ENCODE measurements at regions not wholly inside any gene's neighbourhood (a gene's known extent, or its start where the extent isn't known, plus 50 kb on each side); places are given as distances from the start of the nearest gene placed in this dataset.

DNA sequence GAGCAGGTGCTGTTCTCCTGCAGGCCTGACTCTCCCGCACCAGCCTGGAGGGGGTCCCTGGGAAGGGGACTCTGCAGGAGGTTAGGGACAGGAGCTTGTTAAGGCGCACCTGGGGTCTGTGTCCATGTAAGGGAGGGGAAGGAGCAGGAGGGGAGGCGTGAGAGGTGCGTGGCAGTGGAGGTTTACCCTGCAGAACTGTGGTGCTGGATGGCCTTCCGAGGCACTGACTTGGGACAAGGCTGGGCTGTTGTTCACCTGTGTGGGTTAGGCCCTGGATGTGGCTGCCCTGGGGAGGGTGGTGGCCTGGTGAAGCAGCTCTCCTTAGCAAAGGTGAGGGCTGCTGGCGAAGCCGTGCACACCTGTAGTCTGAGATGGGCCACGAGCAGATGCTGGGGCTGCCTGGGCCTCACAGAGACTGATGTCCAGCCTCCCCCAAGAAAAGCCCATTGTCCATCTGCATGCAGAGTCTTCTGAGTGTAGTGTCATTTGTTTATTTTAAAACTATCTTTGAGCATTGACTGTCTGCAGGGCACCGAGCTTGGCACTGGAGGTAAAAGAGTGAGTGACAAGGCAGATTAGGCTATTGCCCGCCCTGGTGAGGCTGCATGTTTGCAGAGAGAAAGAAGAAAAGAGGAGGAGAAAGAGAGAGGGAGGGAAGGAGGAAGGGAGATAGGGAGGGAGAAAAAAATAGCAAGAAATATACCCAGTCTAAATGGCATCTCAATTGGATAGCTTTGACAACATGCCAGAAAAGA is 225.3 kb downstream of the GLRX3 start:
- no peak overlapping the region for H3K27ac ChIP-seq
- no peaks in the 10 kb centered on the region for H3K4me1 ChIP-seq
- no peaks in the 10 kb centered on the region for H3K27me3 ChIP-seq
- H3K36me3 ChIP-seq, result no peaks in the 10 kb centered on the region
- no peak overlapping the region for H3K4me3 ChIP-seq
- H3K9me3 ChIP-seq, result no peaks in the 10 kb centered on the region
- DNase-seq, result no peak
- no peak for TF ChIP-seq POLR2A (IDR thresholded peaks at IDR 0.05)
- TF ChIP-seq, protein P1, sequence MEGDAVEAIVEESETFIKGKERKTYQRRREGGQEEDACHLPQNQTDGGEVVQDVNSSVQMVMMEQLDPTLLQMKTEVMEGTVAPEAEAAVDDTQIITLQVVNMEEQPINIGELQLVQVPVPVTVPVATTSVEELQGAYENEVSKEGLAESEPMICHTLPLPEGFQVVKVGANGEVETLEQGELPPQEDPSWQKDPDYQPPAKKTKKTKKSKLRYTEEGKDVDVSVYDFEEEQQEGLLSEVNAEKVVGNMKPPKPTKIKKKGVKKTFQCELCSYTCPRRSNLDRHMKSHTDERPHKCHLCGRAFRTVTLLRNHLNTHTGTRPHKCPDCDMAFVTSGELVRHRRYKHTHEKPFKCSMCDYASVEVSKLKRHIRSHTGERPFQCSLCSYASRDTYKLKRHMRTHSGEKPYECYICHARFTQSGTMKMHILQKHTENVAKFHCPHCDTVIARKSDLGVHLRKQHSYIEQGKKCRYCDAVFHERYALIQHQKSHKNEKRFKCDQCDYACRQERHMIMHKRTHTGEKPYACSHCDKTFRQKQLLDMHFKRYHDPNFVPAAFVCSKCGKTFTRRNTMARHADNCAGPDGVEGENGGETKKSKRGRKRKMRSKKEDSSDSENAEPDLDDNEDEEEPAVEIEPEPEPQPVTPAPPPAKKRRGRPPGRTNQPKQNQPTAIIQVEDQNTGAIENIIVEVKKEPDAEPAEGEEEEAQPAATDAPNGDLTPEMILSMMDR (IDR thresholded peaks at IDR 0.05), result no peak

DNA sequence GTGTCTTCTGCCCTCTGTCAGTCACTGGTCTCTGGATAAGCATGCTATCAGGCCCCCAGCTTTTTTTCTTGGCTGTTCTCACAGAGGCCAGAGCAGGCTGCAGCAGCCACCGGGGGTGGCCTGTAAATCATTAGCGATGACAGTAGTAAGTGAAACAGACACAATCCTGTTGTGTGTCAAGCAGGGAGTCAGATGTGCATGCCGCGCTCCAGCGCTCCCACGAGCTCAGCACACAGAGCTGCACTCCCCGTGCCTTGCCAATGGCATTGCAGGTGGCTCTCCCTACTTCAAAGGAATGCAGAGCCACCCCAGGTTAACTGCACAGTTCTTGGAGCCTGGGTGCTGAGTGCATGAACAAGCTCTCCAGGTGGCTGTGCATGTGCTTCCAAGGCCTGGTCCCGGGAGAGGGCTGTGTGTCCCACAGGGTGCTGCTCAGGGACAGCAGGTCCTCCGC is 226.1 kb downstream of the GLRX3 start:
- Histone ChIP-seq H3K27ac (no peak overlapping the region), H3K27me3 (no peaks in the 10 kb centered on the region), H3K4me3 (no peak overlapping the region), H3K4me1 (no peaks in the 10 kb centered on the region), H3K9me3 (no peaks in the 10 kb centered on the region), H3K36me3 (no peaks in the 10 kb centered on the region)
- no peak for DNase-seq
- TF ChIP-seq, protein P1 (IDR thresholded peaks at IDR 0.05), result no peak
- TF ChIP-seq POLR2A (IDR thresholded peaks at IDR 0.05), result no peak

DNA sequence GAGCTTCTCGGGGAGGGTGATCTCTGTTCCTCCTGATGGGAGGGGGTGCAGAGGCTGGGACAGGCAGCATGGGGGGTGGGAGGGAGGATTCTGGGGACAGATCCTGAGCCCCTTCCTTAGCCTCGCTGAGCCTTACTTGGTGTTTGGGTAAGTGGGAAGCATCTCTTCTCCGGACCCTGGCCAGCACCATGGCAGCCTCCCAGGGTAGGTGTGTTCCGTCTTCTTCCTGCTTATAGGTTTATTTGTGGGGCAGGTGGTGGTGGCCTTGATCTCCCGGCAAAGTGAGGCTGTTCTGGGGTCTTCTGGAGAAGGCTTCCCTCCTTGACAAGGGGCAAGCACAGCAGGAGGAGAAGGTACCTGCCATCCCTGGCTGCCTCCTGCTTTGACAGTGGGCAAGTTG is 226.9 kb downstream of the GLRX3 start:
- Histone ChIP-seq H3K9me3 (no peaks in the 10 kb centered on the region), H3K4me1 (no peaks in the 10 kb centered on the region), H3K27me3 (no peaks in the 10 kb centered on the region), H3K27ac (no peak overlapping the region), H3K36me3 (no peaks in the 10 kb centered on the region), H3K4me3 (no peak overlapping the region)
- no peak for TF ChIP-seq POLR2A (IDR thresholded peaks at IDR 0.05)
- TF ChIP-seq, protein P1 (IDR thresholded peaks at IDR 0.05), result no peak
- no peak for DNase-seq

DNA sequence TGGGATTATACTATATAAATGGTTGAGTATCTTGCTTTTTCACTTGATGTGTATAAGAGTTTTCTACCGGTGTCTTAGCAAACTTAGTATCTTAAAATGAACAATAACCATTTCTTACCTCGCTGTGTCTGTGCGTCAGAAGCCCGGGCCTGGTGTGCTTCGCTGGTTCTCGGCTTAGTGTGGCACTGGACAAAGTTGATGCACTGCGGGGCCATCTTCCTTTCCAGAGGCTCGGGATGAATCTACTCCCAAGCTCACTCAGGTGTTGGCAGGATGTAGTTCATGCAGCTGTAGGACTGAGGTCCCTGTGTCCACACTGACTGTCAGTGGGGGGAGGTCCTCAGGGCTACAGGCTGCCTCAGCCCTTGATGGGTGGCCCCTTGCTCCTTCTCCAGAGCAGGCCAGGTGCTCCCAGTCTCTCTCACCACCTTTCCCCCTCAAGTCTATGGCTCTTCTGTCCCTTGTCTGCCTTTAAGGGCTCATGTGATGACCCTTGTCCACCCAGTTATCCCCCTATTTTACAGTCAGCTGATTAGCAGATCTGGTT is 227.8 kb downstream of the GLRX3 start:
- TF ChIP-seq, protein P1 (IDR thresholded peaks at IDR 0.05), result no peak
- no peak for TF ChIP-seq POLR2A (IDR thresholded peaks at IDR 0.05)
- H3K36me3 ChIP-seq, result no peaks in the 10 kb centered on the region
- DNase-seq, result no peak
- no peaks in the 10 kb centered on the region for H3K27me3 ChIP-seq
- H3K4me3 ChIP-seq, result no peak overlapping the region
- no peak overlapping the region for H3K27ac ChIP-seq
- H3K4me1 ChIP-seq, result no peaks in the 10 kb centered on the region
- H3K9me3 ChIP-seq, result no peaks in the 10 kb centered on the region

DNA sequence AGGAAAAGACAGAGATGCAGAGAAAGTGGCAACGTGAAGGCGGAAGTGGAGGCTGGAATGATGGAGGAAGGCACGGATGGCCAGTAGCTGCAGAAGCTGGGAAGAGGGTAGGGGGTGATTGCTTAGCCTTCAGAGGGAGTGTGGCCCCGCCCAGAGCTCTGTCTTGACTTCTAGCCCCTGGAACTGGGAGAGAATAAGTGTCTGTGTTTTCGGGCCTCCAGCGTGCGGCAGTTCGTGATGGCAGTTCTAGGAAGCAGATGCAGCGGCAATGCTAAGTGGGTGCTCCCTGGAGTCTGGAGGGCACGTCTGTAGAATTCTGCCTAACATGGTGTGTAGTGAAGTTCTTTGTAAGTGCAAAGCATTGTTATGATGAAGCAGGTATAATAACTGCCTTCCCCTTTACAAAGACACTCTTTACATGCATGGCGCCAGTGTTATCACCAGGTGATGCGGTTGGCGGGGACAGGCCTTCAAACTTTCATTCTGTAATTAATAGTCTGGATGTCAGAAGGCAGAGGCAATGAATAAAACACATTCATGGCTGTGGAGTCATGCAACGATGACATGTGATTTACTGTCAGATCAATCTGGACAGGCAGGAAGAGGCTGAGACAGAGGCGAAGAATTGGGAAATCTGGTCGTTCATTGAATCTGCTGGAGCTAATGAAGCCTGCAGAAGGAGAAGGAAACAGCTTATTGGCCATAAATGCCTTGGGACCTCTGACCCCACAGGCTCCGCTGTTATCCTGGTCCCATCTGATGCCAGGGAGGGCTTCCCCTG is 228.6 kb downstream of the GLRX3 start:
- Histone ChIP-seq H3K27ac (no peak overlapping the region), H3K4me1 (no peaks in the 10 kb centered on the region), H3K27me3 (no peaks in the 10 kb centered on the region), H3K9me3 (no peaks in the 10 kb centered on the region), H3K36me3 (no peaks in the 10 kb centered on the region), H3K4me3 (no peak overlapping the region)
- TF ChIP-seq, protein P1 (IDR thresholded peaks at IDR 0.05), result no peak
- TF ChIP-seq POLR2A (IDR thresholded peaks at IDR 0.05), result no peak
- DNase-seq, result no peak

Data from Peyer's patch (tissue), 4 donors.